ENCODE measurements at regions not wholly inside any gene's neighbourhood (a gene's known extent, or its start where the extent isn't known, plus 50 kb on each side); places are given as distances from the start of the nearest gene placed in this dataset.

DNA sequence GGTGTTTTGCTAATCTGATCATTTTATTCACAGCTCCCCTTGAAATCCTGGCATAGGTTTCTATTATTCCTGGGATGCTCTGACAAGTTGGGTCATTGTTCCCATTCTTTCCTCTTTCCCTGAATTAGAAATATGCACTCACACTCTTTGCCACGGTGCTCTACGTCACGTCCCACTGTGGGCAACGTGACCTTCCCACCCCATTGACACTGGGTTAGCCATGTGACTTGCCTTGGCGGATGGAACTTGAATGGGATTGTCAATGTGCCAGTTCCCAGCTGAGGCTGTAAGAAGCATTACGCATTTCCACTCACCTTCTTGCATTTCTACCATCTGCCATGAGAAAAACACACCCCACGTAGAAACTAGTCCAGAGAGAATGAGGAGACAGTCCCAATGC lies 492.4 kb downstream of the SHISA9 start:
- DNase-seq (ENCODE audit: low read depth, low spot score), result no peak

DNA sequence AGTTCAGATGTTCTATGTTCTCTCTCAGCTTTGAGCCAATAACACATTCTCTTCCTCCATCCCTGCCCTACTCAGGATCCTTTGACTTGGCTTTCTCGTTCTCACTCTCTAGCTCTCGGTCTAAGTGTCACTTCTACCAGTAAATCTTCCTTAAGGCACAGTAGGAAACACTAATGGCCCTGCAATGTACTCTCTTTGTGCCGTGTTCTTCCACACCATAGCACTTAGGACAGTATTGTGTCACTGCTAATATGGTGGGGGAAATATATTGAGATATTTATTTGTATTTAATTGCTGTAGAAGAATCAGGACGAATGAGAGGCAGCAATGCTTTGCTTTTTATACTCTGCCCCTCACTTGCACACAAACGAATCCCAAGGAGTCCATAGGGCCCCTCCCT lies 493.1 kb downstream of the SHISA9 start:
- DNase-seq (ENCODE audit: low read depth, low spot score), result no peak

DNA sequence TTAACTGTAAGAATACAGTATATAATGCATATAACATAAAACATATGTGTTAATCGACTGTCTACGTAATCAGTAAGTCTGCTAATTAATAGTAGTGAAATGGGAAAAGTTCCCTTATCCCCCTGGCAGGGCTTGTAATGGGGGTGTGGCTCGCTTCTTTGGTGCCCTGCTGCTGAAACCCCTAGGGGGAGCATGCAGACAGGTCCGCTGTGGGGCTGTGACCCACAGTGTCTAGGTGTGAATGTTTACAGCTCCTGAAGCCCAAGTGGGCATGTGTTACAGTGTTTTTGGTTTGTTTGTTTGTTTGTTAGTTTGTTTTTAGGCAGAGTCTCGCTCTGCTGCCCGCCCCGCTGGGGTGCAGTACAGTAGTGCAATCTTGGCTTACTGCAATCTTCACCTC lies 495.7 kb downstream of the SHISA9 start:
- DNase-seq (ENCODE audit: low read depth, low spot score), result no peak

DNA sequence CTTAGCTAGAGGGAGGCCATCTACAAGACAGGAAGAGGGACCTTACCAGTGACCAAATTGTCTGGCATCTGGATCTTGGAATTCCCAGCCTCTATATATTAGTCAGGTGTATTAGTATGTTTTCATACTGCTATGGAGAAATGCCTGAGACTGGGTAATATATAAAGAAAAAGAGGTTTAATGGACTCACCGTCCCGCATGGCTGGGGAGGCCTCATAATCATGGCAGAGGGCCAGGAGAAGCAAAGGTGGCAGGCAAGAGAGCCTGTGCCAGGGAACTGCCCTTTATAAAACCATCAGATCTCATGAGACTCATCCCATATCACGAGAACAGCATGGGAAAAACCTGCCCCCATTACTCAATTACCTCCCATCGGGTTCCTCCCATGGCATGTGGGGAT lies 500.2 kb downstream of the SHISA9 start:
- DNase-seq (ENCODE audit: low read depth, low spot score), result no peak

DNA sequence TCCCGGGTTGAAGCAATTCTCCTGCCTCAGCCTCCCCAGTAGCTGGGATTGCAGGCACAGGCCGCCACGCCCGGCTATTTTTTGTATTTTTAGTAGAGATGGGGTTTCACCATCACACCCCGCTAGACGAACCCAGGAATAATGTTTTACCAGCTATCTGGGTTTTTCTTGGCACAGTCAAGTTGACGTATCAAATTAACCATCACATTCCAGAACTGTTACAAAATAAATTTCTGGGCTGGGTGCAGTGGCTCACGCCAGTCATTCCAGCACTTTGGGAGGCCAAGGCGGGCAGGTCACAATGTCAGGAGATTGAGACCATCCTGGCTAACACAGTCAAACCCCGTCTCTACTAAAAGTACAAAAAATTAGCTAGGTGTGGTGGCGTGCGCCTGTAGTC lies 501.2 kb downstream of the SHISA9 start:
- DNase-seq (ENCODE audit: low read depth, low spot score), result no peak

DNA sequence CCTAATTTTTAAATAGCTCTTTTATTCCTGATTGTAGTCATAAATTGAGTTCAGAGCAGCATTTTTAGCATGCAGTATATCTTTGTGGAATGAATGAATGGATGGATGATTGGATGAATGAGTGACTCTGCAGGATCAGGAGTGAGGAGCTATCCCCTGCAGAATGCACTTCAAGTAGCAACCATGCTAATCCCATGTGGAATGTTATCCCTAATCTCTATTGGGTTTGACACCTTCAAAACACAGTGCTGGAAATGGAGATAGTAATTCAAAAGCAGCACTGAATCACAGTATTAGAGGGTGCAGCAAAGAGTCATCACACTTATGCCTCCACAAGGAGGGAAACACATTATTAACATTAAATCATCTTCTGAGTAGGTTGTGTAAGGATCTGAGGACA lies 501.9 kb downstream of the SHISA9 start:
- no peak for DNase-seq (ENCODE audit: low read depth, low spot score)

DNA sequence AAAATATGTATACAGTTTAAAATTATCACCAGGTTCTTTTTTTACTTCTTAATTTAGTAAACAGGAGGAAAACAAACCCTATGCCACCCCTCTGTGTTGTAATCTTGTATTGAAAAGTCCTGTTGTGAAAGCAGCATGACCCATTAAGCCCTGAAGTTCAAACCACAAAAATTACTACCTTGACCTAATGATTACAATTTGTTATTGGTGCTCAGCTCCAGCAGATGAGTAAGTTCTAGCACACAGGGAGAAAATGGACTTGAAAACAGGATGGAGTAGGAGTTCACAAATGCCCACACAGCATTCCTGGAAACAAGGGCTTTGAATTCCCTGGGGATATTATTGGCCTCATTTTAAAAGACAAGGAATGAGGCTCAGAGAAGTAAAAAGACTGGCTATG lies 505.8 kb upstream of the ERCC4 start:
- DNase-seq (ENCODE audit: low read depth, low spot score), result no peak

DNA sequence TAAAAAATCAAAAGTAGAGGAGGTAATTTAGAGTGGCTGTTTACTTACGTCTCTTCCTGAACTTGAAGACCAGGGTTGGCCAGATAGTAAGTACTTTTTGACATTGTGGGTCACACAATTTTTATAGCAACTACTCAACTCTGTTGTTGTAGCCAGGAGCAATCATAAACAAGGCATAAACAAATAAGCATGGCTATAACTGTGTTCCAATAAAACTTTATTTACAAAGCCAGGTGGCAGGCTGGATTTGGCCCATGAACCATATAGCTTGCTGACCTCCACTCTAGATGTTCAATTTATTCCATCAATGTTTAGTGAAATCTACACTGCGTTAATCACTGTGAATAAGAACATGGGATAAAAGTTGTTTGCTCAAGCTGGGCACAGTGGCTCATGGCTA lies 500.4 kb upstream of the ERCC4 start:
- no peak for DNase-seq (ENCODE audit: low read depth, low spot score)

DNA sequence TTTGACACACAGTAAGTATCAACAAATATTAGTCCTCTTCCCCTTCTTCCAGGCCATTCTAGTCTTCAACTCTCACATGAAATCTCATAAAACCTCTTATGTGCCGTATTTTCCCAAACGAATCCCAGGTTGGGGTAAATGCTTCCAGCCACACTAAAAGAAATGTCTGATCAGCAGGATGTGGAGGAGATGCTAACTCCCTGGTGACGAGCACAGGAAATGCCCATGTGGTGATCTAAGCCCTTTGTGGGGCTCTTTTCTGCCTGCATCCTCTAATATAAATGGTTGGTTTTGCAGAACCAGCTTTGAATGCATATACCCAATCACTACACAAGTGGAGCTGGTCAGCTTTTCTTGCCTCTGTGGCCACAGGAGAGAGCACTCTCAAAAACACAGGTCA lies 498.2 kb upstream of the ERCC4 start:
- no peak for DNase-seq (ENCODE audit: low read depth, low spot score)

DNA sequence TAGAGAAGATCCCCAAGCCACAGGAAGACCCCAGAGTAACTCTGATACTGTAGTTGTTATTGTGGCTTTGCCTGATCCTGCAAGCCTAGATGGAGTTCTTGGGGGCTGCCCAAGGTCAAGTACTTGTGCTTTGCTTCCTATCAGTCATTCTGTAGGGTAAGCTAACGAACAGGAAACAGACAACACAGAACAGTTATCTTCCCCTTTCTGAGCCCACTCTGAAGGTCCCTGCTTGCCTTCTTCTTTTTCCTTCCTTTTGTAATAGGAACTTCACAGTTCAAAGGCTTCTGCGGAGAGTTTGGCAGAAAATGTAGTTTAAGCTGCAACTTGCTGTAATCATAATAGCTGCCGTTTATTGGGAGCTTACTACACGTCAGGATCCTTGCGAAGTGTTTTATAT lies 494.1 kb upstream of the ERCC4 start:
- no peak for DNase-seq (ENCODE audit: low read depth, low spot score)

DNA sequence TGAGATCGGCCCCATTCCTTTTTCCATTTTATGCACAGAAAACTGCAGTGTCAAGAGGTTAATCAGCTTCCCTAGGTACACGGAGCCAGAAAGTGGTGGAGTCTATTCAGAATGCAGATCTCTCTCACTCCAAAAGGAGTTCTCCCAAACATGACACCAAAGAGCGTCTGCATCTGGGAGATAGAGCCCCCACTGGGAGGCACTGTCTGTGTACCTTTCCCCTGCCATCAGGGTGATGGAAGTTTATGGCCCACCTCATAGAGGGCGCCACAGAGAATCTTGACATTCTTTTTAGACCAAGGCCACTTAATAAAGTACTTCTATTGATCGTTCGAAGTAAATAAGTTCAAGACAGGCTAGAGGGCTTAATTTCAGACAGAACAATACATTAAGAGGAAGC lies 493.7 kb upstream of the ERCC4 start:
- no peak for DNase-seq (ENCODE audit: low read depth, low spot score)

DNA sequence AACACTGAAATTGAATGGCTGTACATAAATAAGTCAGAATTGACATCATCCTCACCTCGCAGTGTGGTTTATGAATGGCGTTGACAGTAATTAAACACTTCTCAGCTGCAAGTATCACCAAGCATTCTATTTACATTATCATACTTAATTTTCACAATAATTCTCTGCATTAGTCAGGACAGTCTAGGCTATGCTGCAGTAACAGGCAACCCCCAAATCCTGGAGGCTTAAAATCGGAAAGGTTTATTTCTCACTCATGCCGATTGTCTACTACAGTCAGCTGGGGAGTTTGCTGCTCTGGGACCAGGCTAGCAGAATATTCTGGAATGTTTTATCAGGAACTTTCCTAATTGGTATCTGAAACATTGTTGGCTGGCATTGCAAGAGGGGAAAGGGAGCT lies 493.2 kb upstream of the ERCC4 start:
- DNase-seq (ENCODE audit: low read depth, low spot score), result no peak

DNA sequence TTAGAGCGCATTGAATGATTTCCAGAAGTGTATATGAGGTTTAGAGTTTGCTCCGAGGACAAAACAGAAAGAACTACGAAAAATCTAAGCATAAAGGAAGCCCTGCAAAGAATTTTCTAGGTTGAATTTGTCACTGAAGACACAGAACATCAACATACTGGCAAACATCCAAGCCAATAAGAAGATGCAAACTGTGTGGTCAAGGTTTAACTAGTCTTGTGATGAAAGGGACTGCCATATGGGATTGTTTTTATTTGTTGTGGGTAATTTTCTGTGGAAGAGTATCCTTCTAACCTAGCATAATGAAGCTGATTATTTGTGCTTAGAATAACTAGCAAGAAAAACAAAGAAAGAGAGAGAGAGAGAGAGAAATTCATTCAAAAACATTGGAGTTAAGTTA lies 492.0 kb upstream of the ERCC4 start:
- no peak for DNase-seq (ENCODE audit: low read depth, low spot score)

DNA sequence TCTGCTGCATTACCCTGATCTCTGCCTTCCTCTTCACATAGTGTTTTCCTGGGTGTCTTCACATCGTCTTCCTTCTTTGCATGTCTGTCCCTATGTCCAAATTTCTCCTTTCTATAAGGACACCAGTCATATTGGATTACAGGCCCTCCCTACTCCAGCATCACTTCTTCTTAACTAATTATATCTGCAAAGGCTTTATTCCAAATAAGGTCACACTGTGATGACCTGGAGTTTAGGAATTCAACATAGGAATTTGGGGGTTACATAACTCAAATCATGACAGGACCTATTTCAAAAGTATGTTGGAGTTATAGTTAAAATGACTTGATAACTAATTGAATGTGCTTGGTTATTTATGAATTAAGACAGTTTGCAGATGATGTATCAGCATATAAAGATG lies 490.5 kb upstream of the ERCC4 start:
- no peak for DNase-seq (ENCODE audit: low read depth, low spot score)

DNA sequence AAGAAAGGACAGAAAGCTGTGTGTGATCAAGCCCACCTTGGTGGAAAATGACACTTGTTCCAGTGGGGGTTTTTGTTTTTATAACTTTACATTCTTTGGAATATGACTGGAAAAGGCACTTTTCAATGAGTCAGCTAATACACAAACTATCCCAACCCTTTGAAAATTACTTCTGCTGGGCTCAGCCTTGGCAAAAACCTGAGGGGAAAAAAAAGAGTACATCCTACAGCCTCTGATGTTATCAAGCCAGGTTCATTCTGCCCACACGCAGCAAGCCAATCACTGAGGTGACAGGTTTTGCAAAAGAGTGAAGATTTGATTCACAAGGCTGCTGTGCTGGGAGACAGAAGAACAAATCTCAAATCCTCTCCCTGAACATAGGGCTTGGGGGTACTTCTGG lies 484.5 kb upstream of the ERCC4 start:
- DNase-seq (ENCODE audit: low read depth, low spot score), result no peak

DNA sequence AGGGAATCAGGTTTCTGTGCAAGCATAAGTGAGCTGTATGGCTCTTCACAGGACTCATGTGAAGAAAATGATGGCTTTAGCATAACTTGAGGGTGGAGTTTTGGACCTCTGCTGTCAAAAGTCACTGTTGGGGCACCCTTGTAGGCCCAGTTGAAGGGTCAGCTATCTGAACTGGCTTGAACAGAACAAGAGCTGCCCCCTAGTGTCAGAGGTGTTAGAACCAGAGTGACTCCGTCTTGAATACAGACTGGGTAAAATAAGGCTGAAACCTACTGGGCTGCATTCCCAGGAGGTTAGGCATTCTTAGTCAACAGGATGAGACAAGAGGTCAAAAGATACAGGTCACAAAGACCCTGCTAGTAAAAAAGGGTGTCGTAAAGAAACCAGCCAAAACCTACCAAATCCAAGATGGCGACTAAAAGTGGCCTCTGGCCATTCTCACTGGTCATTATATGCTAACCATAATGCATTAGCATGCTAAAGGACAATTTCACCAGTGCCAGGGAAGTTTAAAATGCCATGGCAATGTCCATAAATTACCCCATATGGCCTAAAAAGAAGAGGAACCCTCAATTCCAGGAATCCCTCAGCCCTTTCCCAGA lies 484.0 kb upstream of the ERCC4 start:
- no peak for DNase-seq (ENCODE audit: low read depth, low spot score)

DNA sequence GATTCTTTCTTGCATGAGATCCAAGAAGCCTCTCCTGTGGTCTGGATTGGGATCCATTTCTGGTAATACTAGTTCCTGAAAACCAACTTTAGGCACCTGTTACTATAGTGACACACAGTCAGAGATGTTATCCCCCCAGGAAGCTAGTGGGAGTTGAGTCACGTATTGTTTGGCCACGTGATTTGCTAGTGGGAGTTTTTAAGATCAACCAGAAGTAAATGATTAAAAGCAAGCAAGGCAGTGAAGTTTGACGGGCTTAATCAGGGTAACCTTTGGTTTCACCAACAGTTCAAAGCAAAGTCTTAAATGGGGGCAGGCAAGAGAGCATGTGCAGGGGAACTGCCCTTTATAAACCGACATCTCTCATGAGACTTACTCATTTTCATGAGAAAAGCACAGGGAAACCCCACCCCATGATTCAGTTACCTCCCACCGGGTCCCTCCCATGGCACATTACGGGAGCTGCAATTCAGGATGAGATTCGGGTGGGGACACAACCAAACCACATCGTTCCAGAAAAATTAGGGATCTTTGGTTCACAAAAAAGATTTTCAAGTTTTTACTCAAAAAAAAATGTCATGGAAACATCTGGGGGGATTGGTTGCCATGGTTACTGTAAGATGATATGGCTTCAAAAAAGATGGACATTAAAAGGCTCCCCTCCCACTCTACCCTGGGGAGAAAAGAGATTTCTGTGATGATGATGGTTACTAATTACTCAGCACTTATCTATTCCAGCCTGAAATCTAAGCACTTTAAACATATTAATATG lies 483.1 kb upstream of the ERCC4 start:
- no peak for DNase-seq (ENCODE audit: low read depth, low spot score)

DNA sequence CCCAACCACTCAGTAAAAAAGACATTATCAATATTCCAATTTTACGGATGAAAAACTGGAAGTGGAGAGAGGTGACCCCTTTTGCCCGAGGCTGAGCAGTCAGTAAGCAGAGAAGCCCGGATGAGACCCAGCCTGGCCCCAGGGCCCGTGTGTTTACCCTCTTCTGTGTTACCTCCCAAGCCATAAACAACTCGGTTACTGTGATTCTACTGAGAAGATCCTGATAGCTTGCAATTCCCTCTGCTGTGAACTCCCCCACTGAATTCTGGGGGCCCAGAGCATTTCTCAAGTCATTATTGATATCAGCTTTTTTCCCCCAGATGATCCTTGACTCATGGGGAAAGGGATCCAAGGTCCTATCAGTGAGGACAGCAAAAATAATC lies 482.6 kb upstream of the ERCC4 start:
- no peak for DNase-seq (ENCODE audit: low read depth, low spot score)

DNA sequence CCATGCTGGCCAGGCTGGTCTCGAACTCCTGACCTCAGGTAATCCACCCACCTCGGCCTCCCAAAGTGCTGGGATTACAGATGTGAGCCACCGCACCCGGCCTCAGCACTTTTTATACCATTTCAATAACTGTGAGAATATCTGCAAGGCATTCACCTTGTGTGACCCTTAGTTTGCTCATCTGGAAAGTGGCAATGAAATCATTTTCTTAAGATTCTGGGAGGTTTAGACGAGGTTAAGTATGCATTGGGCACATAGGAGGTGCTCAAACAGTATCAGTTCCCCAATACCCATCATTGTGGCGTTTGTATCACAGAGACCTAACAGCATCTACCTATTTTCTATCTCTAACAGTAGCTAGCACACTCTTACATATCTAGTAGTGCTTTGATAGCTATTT lies 481.9 kb upstream of the ERCC4 start:
- no peak for DNase-seq (ENCODE audit: low read depth, low spot score)

DNA sequence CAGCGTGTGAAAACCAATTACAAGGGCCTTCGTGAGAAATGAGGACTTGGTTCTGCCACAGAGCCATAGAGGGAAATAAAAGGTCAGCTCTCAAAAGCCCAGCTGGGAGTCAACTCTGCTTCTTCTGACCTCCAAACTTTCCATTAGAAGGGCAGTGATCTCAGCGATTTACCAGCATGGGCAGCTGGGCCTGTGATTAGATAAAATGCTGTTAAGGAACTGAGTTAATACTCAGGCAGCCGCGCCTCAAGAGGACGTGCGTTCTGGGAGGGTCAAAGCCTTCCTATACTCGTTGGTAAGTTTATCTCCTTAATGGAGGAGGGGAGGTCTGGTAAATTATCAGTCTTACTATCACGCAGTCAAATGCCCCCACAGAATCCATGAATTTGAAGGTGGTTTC lies 480.2 kb upstream of the ERCC4 start:
- DNase-seq (ENCODE audit: low read depth, low spot score), result no peak

DNA sequence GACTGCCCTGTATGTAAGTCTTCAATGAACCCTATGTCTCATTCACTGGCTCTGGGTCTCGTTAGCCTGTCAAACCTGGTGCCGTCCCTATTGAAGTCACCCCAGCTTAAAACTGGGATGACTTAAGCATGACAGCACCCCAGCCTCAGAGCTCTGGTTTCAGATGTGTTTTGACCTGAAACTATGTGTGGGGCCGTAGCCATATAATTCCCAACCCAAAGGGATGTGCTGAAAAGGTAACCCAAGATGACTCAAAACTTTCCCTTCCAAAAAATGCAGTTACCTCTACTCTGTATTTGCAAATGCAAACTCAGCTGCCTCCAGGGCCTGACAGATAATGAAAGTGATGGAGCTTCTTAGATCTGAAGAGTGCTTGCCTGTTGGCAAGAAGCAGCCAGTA lies 478.3 kb upstream of the ERCC4 start:
- no peak for DNase-seq (ENCODE audit: low read depth, low spot score)

DNA sequence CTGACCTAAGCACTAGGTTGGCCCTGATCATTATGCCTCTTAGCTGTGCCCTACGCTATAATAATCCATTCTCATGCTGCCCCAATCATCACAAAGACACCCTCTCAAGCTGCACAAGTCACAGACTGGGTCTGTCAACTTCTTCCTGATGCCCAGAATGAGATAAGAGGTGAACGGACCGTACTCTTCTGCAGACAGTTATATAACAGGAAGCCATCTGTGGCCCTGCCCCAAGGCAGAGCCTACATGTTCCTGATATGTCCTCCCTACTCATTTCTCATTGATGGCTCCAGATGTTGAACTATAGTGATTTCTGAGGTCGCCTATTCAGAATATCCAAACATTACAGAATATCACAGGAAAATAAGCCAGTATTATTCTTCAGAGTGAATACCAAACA lies 471.6 kb upstream of the ERCC4 start:
- no peak for DNase-seq (ENCODE audit: low read depth, low spot score)

DNA sequence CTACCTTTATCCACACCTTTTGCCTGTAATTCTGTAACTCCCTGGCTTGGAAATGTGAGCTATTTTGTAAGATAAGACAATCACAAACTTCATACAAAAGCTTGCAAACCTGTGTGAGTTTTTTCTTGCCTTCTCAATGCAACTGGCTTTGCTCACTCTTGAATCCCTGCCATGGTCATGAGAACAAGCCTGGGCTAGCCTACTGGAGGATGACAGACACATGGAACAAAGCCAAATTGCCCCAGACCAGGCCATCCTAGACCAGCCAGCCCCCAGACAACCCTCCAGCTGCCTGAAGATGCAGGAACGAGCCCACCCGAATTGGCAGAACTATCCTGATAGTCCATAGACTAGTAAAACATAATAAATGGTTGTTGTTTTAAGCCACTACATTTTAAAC lies 466.6 kb upstream of the ERCC4 start:
- no peak for DNase-seq (ENCODE audit: low read depth, low spot score)

Measured in smooth muscle cell of the brain vasculature (primary cell).